T-helper 2 cell (primary cell): ENCODE measurements at regions not wholly inside any gene's neighbourhood (a gene's known extent, or its start where the extent isn't known, plus 50 kb on each side); places are given as distances from the start of the nearest gene placed in this dataset.

ENCODE experiments used
- DNase-seq, 5 experiments: peaks; one replicate each; pipeline versions ENCODE4 v3.0.0 to v3.0.0-alpha.2; 2012 to 2022

- DNase-seq: no peak
These were observed 259.3 kb downstream of the DCDC2C start for GRCh38 chr2:3962719-3963118.

DNA sequence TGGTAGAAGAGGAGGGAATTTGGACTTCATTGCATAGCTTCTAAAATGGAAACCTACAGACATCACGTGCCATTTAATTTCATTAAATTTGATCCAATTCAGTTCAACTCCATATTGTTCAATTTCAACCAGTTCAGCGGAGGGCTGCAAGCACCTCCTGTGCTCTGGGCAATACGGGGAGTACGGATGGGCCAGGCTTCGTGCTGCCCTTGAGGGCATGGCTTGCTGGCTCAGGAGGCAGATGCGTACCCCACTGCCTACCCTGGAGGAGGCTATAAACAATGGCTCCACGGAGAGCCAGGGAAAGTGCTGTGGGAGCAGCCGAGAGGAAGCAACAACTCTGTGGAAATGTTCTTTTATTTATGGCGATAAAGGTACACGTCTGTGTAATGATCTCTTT, 261.8 kb downstream of the DCDC2C start:
- no peak for DNase-seq

- no peak for DNase-seq
These were observed 262.6 kb downstream of the DCDC2C start for GRCh38 chr2:3965953-3966352.

- no peak for DNase-seq
These were observed 263.1 kb downstream of the DCDC2C start for GRCh38 chr2:3966470-3966869.

- no peak for DNase-seq
These were observed 265.4 kb downstream of the DCDC2C start for GRCh38 chr2:3968736-3969135.

- no peak for DNase-seq
These were observed 267.6 kb downstream of the DCDC2C start for GRCh38 chr2:3970791-3971651.

- no peak for DNase-seq
These were observed 268.3 kb downstream of the DCDC2C start for GRCh38 chr2:3971652-3972192.

GRCh38 chr2:3972377-3972776, 269.0 kb downstream of the DCDC2C start:
- no peak for DNase-seq

DNA sequence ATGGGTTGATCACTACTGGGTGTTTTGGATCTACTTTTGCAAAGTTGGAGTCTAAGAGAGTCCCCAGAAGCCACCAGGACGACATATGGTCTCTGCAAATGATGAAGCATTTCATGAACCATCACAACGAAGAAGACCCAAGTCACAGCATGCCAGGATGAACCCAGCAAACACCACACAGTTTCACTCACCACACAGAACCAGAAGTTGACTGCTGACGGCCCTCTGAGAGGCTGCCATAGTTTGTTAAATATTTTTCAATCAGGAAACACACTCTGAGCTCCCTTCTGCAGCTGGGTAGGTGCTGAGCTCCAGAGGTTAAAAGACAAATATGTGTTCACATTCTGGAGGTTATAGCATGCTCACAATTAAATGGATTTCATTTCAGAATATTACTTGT, 271.4 kb downstream of the DCDC2C start:
- DNase-seq: no peak

- DNase-seq: no peak
These were observed 278.1 kb downstream of the DCDC2C start for GRCh38 chr2:3981446-3981987.

DNA sequence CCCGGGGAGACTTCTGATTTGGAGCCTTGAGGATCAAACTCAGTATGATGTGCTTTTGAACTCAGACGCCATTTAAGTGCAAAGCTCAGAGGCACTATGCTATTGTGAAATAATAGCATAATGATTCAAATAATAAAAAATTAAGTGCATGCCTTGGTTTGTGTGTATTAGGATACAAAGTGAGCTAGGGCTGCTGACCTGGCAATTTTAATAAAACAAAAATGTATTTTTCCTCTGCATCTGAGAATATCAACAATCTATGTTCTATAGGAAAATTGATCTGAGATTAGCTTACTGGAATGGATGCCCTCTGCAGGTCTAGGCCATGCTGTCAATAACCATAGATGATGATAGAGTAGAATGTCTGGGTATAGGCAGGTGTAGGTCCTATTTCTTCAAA, 278.8 kb downstream of the DCDC2C start:
- DNase-seq: no peak

- DNase-seq: no peak
These were observed 282.7 kb downstream of the DCDC2C start for GRCh38 chr2:3986063-3986462.

DNA sequence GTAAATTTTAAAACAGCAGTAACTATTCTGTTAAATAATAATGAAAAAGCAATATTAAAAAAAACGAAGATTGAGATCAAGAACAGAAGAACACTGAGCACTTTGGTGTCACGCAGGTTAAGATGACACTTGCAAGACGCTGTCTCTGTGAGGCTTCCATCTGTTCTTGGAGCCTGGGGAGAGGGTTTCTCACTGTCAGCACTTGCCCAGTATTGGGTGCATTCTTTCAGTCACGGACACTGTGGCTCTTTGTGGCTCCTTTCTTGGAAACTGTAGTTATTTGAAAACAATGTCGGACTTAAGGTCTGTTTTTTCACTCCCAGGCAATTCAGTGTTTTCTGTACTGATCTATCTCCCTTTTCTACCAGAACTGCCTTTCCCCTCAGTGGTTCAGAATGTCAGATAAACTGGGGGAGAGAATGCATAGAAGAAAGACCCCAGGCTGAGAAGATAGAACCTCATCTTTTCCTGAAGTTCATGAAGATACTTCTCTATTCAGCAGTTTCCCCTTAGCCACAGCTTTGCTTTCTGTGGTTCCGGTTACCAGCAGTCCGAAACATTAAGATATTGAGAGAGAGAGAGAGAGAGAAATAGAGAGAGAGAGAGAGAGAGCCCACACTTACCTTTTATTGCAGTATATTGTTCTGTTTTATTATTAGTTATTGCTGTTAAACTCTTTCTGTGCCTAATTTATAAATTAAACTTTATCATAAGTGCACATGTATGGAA, 283.3 kb downstream of the DCDC2C start:
- DNase-seq: no peak

GRCh38 chr2:4002841-4003403, 299.5 kb downstream of the DCDC2C start:
- no peak for DNase-seq

DNA sequence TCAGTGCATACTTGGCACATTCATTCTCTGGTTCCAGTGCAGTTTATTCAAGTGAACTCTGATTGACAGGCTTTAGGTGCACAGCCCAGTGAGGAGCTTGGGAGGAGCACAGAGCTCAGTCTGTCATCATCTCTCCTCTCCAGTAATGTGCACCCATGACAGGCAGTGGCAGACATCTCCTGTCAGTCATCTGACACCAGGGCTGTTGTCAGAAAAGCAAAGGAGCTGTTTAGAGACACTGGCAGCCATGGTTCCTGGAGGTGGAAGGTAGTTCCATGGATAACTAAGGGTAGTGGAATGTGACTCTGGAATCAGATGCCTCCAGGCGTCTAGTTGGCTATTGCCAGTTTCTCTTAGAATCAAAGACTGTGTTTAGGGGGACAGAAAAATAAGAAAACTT, 308.8 kb downstream of the DCDC2C start:
- no peak for DNase-seq

- no peak for DNase-seq
These were observed 315.2 kb downstream of the DCDC2C start for GRCh38 chr2:4018535-4018934.

- DNase-seq: no peak
These were observed 316.8 kb downstream of the DCDC2C start for GRCh38 chr2:4020153-4020552.

DNA sequence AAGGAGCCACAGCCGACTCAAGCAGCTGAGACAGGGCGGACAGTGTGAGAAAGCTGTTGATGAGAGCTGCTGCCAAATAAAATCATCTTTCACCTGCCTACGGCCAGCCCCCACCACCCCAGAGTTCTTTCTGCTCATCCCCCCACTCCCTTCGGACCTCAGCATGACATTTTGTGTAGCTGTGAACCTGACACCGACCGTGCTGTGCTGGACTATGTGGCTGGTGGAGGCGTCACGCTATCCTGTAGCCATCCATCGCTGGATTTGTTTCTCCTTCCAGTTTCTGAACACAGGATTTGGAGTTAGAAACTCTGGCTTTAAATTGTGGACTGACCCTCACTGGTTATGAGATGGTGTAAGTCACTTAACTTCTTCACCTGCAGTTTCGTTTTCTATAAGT, 317.3 kb downstream of the DCDC2C start:
- DNase-seq: no peak

- no peak for DNase-seq
These were observed 321.2 kb downstream of the DCDC2C start for GRCh38 chr2:4024605-4025004.

DNA sequence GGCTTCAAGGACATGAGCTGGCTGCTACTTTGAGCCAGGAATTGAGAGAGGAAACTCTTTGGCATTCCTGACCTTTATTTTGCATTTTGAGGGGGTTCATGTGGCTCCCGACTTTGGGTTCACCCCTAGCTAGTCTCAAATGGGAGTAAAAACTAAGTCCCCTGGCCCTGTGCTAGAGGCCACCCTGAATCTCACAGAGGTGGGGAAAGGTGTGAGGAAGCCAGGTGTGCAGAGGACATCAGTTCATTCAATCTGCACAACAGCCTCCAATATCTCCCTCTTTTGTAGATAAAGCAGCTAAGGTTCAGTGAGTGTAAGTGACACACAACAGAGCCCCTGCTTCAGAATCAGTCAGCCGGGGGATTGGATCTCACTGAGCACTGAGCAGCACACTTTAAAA, 325.7 kb downstream of the DCDC2C start:
- DNase-seq: no peak

DNA sequence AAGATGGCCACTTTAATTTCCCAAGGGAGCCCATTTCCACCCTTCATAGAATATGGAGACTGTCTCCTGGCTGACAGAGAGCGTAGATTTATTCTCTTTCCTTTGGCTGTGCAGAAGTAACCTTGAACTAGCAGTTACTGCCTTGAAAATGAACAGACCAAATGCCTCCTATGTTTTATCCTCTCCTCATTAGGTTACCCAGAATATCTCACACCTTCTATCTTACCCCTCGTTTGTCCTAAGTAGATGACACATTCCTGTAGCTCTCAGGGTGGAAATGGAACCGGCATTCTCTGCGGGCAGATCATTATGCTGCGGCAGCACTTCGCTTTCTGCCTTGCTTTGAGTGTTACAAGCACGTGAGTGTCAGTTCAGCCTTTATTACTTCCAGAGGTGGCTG, 336.5 kb downstream of the DCDC2C start:
- DNase-seq: no peak

- DNase-seq: peak in 1 of 5 experiments; percentile 82
These were observed 344.9 kb downstream of the DCDC2C start for GRCh38 chr2:4047961-4048891.
